ENCODE measurements at regions not wholly inside any gene's neighbourhood (a gene's known extent, or its start where the extent isn't known, plus 50 kb on each side); places are given as distances from the start of the nearest gene placed in this dataset.

GRCh38 chr22:49243965-49244364 is 583.7 kb downstream of the BRD1 start:
- no peak overlapping the region for H3K27ac ChIP-seq
- no peak overlapping the region for H3K4me3 ChIP-seq

GRCh38 chr22:49243335-49243734 is 584.3 kb downstream of the BRD1 start:
- intact Hi-C loops (cut with DNase I), result no loop called here
- 71 to 87% methylated on average over 4 to 5 of the region's 5 CpGs for WGBS, 2 donors
- Histone ChIP-seq H3K4me1 (no peaks in the 10 kb centered on the region), H3K27ac (no peak overlapping the region), H3K4me3 (no peak overlapping the region), H3K27me3 (peaks cover 0 to 16% (median 0%) of the 10 kb centered on the region in 4 donors), H3K36me3 (no peaks in the 10 kb centered on the region), H3K9me3 (no peaks in the 10 kb centered on the region)
- TF ChIP-seq CTCF (IDR thresholded peaks at IDR 0.05) (no peak), POLR2A (IDR thresholded peaks at IDR 0.05) (no peak)
- no peak for DNase-seq

More at GRCh38 chr22:49243965-49244364, 583.7 kb downstream of the BRD1 start:
- TF ChIP-seq POLR2A (IDR thresholded peaks at IDR 0.05) (no peak), CTCF (IDR thresholded peaks at IDR 0.05) (no peak)
- Histone ChIP-seq H3K4me1 (no peaks in the 10 kb centered on the region), H3K9me3 (no peaks in the 10 kb centered on the region), H3K36me3 (no peaks in the 10 kb centered on the region), H3K27me3 (peaks cover 0 to 11% (median 0%) of the 10 kb centered on the region in 4 donors)
- WGBS, 2 donors, result 53 to 66% methylated on average over 3 to 4 of the region's 7 CpGs
- intact Hi-C loops (cut with DNase I), result no loop called here
- DNase-seq, result no peak

GRCh38 chr22:49242480-49242879 is 585.2 kb downstream of the BRD1 start:
- intact Hi-C loops (cut with DNase I), result no loop called here
- Histone ChIP-seq H3K9me3 (no peaks in the 10 kb centered on the region), H3K27me3 (peaks cover 0 to 18% (median 0%) of the 10 kb centered on the region in 4 donors), H3K36me3 (no peaks in the 10 kb centered on the region), H3K4me3 (no peak overlapping the region), H3K4me1 (no peaks in the 10 kb centered on the region), H3K27ac (no peak overlapping the region)
- TF ChIP-seq CTCF (IDR thresholded peaks at IDR 0.05) (no peak), POLR2A (IDR thresholded peaks at IDR 0.05) (no peak)
- whole genome bisulfite sequencing, 2 donors, result 77 to 92% methylated on average over 3 of the region's 3 CpGs
- DNase-seq, result no peak

- H3K27me3 ChIP-seq, result peaks cover 0 to 23% (median 0%) of the 10 kb centered on the region in 4 donors
- H3K9me3 ChIP-seq, result no peaks in the 10 kb centered on the region
- H3K4me1 ChIP-seq, result no peaks in the 10 kb centered on the region
- no peak overlapping the region for H3K27ac ChIP-seq
- intact Hi-C loops (cut with DNase I), result no loop called here
- 80 to 81% methylated on average over 20 to 24 of the region's 31 CpGs for WGBS, 2 donors
- no peak overlapping the region for H3K4me3 ChIP-seq
- TF ChIP-seq CTCF (IDR thresholded peaks at IDR 0.05), result no peak
- no peak for TF ChIP-seq POLR2A (IDR thresholded peaks at IDR 0.05)
- no peaks in the 10 kb centered on the region for H3K36me3 ChIP-seq
- no peak for DNase-seq
Observed at GRCh38 chr22:49241174-49241851, 586.4 kb downstream of the BRD1 start.

GRCh38 chr22:49240472-49240871 is 587.2 kb downstream of the BRD1 start:
- no peak for DNase-seq
- Histone ChIP-seq H3K9me3 (no peaks in the 10 kb centered on the region), H3K4me1 (no peaks in the 10 kb centered on the region), H3K27me3 (peaks cover 0 to 24% (median 0%) of the 10 kb centered on the region in 4 donors), H3K36me3 (no peaks in the 10 kb centered on the region), H3K4me3 (no peak overlapping the region), H3K27ac (no peak overlapping the region)
- intact Hi-C loops (cut with DNase I), result no loop called here
- WGBS, 2 donors, result 72 to 78% methylated on average over 6 to 7 of the region's 12 CpGs
- no peak for TF ChIP-seq POLR2A (IDR thresholded peaks at IDR 0.05)
- TF ChIP-seq CTCF (IDR thresholded peaks at IDR 0.05), result no peak

Measured in esophagus squamous epithelium (tissue), 5 donors.